ENCODE measurements at regions not wholly inside any gene's neighbourhood (a gene's known extent, or its start where the extent isn't known, plus 50 kb on each side); places are given as distances from the start of the nearest gene placed in this dataset.

DNA sequence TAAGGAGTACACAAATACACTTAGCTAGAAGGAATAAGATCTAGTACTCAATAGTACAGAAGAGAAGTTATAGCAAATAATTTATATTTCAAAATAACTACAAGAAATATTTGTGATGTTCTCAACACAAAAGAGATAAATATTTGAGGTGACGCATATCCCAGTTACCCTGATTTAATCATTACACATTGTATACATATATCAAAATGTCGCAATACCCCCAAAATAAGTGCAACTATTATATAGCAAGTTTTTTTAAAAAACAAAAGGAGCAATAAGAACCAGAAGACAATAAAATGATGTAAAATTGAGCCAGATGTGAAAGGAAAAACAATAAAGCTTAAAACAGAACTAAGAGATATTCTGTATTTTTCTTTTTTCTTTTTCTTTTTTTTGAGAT lies 59.3 kb upstream of the KIAA1217 start:
- no peak for DNase-seq (ENCODE audit: low read depth)
- no peak overlapping the region for H3K4me3 ChIP-seq (replicated peaks; ENCODE audit: low read depth, low read length)
- TF ChIP-seq, protein P1, sequence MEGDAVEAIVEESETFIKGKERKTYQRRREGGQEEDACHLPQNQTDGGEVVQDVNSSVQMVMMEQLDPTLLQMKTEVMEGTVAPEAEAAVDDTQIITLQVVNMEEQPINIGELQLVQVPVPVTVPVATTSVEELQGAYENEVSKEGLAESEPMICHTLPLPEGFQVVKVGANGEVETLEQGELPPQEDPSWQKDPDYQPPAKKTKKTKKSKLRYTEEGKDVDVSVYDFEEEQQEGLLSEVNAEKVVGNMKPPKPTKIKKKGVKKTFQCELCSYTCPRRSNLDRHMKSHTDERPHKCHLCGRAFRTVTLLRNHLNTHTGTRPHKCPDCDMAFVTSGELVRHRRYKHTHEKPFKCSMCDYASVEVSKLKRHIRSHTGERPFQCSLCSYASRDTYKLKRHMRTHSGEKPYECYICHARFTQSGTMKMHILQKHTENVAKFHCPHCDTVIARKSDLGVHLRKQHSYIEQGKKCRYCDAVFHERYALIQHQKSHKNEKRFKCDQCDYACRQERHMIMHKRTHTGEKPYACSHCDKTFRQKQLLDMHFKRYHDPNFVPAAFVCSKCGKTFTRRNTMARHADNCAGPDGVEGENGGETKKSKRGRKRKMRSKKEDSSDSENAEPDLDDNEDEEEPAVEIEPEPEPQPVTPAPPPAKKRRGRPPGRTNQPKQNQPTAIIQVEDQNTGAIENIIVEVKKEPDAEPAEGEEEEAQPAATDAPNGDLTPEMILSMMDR (IDR thresholded peaks at IDR 0.05; ENCODE audit: low read length, missing control alignments), result no peak

DNA sequence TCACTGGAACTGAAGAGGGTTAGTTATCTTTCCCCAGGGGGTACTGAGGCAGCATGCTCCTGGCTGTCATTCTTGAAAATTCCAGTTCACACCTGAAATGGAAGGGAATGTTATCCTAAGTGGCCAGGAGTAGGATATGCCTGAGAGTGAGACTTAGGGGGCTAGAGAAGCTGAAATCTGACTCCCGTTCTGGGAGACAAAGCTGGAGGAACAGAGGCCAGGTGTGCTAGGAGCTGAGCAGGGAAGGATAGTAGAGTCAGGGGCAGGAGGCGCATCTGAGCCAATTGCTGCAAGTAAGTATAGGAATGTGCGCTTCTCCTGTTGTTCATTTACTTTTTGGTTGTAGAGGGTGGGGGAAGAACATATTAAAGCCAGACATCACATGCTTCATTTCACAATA lies 58.1 kb upstream of the KIAA1217 start:
- TF ChIP-seq, protein P1 (IDR thresholded peaks at IDR 0.05; ENCODE audit: low read length, missing control alignments), result no peak
- no peak overlapping the region for H3K4me3 ChIP-seq (replicated peaks; ENCODE audit: low read depth, low read length)
- DNase-seq (ENCODE audit: low read depth), result no peak

DNA sequence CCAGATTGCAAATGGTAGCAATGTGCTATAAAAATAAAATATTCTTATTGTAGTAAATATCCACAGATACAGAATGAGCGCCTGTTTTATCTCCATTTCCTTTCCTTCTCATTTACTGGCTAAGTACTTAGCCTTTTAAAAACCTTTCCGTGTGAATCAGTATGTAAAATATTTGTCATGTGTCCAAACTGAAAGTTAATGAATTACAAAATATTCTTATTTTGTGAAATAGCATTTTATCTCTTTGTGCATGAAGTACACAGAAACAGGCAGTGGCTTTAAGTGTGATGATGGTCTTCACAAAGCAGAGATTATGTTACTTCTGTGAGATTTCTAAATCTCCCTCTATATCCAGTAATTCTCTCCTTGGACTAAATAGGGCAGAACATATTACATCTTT lies 56.7 kb upstream of the KIAA1217 start:
- TF ChIP-seq, protein P1 (IDR thresholded peaks at IDR 0.05; ENCODE audit: low read length, missing control alignments), result no peak
- DNase-seq (ENCODE audit: low read depth), result no peak
- H3K4me3 ChIP-seq (replicated peaks; ENCODE audit: low read depth, low read length), result no peak overlapping the region

DNA sequence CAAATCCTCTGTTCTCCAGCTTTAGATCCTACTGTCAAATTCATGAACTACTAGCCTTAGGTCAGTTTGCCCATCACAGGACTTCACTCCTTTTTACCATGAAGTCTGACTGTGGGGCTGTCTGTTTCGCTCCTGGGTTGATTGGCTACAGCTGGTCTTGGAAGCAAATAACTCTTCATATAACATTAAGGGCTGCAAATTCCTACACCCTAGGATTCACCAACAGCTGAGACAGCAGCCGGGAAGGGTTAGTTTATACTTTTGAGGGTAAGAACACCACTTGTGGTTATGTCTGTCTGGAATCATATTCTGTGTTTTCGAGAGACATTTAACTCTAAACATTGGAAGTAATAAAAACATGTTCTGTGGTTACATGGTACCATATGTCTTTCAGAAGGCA lies 55.9 kb upstream of the KIAA1217 start:
- no peak overlapping the region for H3K4me3 ChIP-seq (replicated peaks; ENCODE audit: low read depth, low read length)
- no peak for DNase-seq (ENCODE audit: low read depth)
- TF ChIP-seq, protein P1 (IDR thresholded peaks at IDR 0.05; ENCODE audit: low read length, missing control alignments), result no peak

DNA sequence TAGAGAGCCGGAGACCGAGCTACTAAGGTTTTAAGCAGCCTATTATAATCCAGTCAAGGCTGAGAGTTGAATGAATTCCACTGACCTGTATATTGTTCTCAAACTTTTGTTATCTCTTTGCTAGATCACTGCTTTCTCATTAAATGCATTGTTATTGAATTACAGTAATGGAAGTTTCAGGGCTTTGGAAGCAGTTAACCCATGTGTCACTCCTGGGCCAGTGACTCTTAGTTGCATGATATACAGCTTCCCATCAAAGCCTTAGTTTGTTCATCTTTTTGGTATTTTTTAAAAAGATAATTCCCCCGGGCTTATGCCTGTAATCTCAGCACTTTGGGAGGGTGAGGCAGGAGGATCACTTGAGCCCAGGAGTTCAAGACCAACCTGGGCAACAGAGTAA lies 55.4 kb upstream of the KIAA1217 start:
- TF ChIP-seq, protein P1 (IDR thresholded peaks at IDR 0.05; ENCODE audit: low read length, missing control alignments), result no peak
- DNase-seq (ENCODE audit: low read depth), result no peak
- H3K4me3 ChIP-seq (replicated peaks; ENCODE audit: low read depth, low read length), result no peak overlapping the region

DNA sequence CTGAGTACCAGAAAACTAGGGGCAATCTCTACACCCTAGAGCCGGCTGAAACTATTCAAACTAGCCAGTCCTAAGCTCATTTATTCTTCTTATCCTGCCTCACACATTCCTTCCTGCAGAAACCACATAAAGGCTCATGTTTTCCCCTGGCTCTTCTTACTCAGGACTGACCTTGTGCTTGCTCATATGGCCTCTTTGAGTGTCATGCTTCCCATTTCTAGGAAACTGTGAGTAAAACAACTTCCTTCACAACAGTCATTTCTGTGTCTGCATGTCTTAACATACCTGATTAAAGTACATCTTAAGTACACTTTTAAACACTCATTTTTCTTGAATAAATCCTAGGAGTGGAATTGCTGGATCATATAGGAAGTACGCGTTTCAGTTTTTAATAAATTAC lies 52.3 kb upstream of the KIAA1217 start:
- H3K4me3 ChIP-seq (replicated peaks; ENCODE audit: low read depth, low read length), result no peak overlapping the region
- TF ChIP-seq, protein P1 (IDR thresholded peaks at IDR 0.05; ENCODE audit: low read length, missing control alignments), result no peak
- DNase-seq (ENCODE audit: low read depth), result peak; percentile 3

DNA sequence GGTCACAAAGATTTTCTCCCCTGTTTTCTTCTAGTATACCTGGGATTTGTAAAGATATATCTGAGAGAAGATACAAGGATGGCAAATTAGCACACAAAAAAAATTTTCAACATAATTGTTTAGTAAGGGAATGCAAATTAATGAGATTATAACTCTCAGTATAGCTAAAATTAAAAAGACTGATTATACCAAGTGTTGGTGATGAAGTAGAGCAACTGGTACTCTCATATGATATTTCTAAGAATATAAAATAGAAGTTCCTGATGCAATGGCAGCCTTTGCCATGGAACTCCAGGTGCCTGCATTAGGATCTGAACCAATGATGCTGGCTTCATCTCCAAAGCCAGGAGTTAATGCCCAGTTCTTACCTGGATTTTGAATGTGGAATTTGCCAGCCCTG lies 51.4 kb upstream of the KIAA1217 start:
- DNase-seq (ENCODE audit: low read depth), result no peak
- no peak overlapping the region for H3K4me3 ChIP-seq (replicated peaks; ENCODE audit: low read depth, low read length)
- TF ChIP-seq, protein P1 (IDR thresholded peaks at IDR 0.05; ENCODE audit: low read length, missing control alignments), result no peak
